Mesenchymal stem cell (in vitro differentiated cells and primary cell): ENCODE measurements at regions not wholly inside any gene's neighbourhood (a gene's known extent, or its start where the extent isn't known, plus 50 kb on each side); places are given as distances from the start of the nearest gene placed in this dataset.
A peak's percentile ranks its signal among the peaks of the same experiment; 100 is the strongest.

Experiments
- DNase-seq: peaks from one replicate; pipeline ENCODE4 v3.0.0-alpha.2; 2013
- H2AFZ ChIP-seq: one replicate; pipeline ENCODE4 v1.6.1; 2013; ENCODE audit warnings: low read depth, mild to moderate bottlenecking, control low read depth, inconsistent platforms, low read length, moderate library complexity
- H2AK5ac ChIP-seq: 2 replicates; pipeline ENCODE4 v1.6.1; 2013; ENCODE audit warnings: low read length, moderate library complexity, mild to moderate bottlenecking, inconsistent platforms; ENCODE audit not compliant: severe bottlenecking
- H2BK120ac ChIP-seq: one replicate; pipeline ENCODE4 v1.6.1; 2013; ENCODE audit warnings: low read depth, mild to moderate bottlenecking, inconsistent platforms, low read length, moderate library complexity
- H2BK12ac ChIP-seq, 2 experiments: one replicate each; pipeline ENCODE4 v1.6.1; 2013; ENCODE audit warnings: inconsistent platforms in 2 of 2, low read length in 2 of 2, mild to moderate bottlenecking in 2 of 2, moderate library complexity in 2 of 2, control low read depth in 1 of 2
- H2BK15ac ChIP-seq: one replicate; pipeline ENCODE4 v1.6.1; 2013; ENCODE audit warnings: mild to moderate bottlenecking, low read depth, inconsistent platforms; ENCODE audit not compliant: poor library complexity, severe bottlenecking
- H2BK5ac ChIP-seq: 2 replicates; pipeline ENCODE4 v1.6.1; 2013; ENCODE audit warnings: low read depth, mild to moderate bottlenecking, low read length, control low read depth, inconsistent platforms; ENCODE audit not compliant: poor library complexity, severe bottlenecking
- H3K14ac ChIP-seq, 2 experiments: one replicate each; pipeline ENCODE4 v1.6.1; 2013; ENCODE audit warnings: inconsistent platforms in 2 of 2, low read length in 2 of 2, control low read depth in 1 of 2, mild to moderate bottlenecking in 1 of 2, moderate library complexity in 1 of 2
- H3K18ac ChIP-seq, 2 experiments: one replicate each; pipeline ENCODE4 v1.6.1; 2013; ENCODE audit warnings: inconsistent platforms in 2 of 2, low read length in 2 of 2, control low read depth in 1 of 2, low read depth in 1 of 2, mild to moderate bottlenecking in 1 of 2
- H3K23ac ChIP-seq, 2 experiments: one replicate each; pipeline ENCODE4 v1.6.1; 2013; ENCODE audit warnings: inconsistent platforms in 2 of 2, low read length in 2 of 2, mild to moderate bottlenecking in 2 of 2, moderate library complexity in 2 of 2, control low read depth in 1 of 2
- H3K27ac ChIP-seq: 2 replicates; pipeline ENCODE4 v1.5.1; 2013; ENCODE audit warnings: mild to moderate bottlenecking, moderate library complexity, low read length, control low read depth, inconsistent platforms; ENCODE audit not compliant: poor library complexity, severe bottlenecking
- H3K27me3 ChIP-seq, 2 experiments: 2 replicates each; pipeline versions ENCODE4 v1.6.1 to v1.7.0; 2013; ENCODE audit warnings: low read length in 2 of 2, mild to moderate bottlenecking in 2 of 2, moderate library complexity in 2 of 2, control low read depth in 1 of 2, inconsistent platforms in 1 of 2; ENCODE audit not compliant: control insufficient read depth in 1 of 2, insufficient read depth in 1 of 2
- H3K36me3 ChIP-seq, 2 experiments: 2 replicates each; pipeline versions ENCODE4 v1.6.1 to v1.7.0; 2013; ENCODE audit warnings: low read length in 2 of 2, control low read depth in 1 of 2, inconsistent platforms in 1 of 2, low read depth in 1 of 2, mild to moderate bottlenecking in 1 of 2; ENCODE audit not compliant: insufficient read depth in 2 of 2, control insufficient read depth in 1 of 2
- H3K4ac ChIP-seq, 2 experiments: one replicate each; pipeline ENCODE4 v1.6.1; 2013; ENCODE audit warnings: inconsistent platforms in 2 of 2, low read length in 2 of 2, mild to moderate bottlenecking in 2 of 2, moderate library complexity in 2 of 2, control low read depth in 1 of 2, low read depth in 1 of 2
- H3K4me1 ChIP-seq: 2 replicates; pipeline ENCODE4 v1.6.1; 2013; ENCODE audit warnings: low read depth, low read length, control low read depth; ENCODE audit not compliant: control insufficient read depth, insufficient read depth
- H3K4me2 ChIP-seq: 2 replicates; pipeline ENCODE4 v1.6.1; 2013; ENCODE audit warnings: low read length, mild to moderate bottlenecking, inconsistent platforms; ENCODE audit not compliant: poor library complexity, severe bottlenecking
- H3K4me3 ChIP-seq, 2 experiments: 2 replicates each; pipeline versions ENCODE4 v1.5.1 to v1.7.0; 2013; ENCODE audit warnings: low read length in 2 of 2, mild to moderate bottlenecking in 2 of 2, control low read depth in 1 of 2, low read depth in 1 of 2; ENCODE audit not compliant: insufficient read depth in 1 of 2
- H3K79me1 ChIP-seq: replicated peaks from 2 replicates; pipeline ENCODE4 v1.6.1; 2013; ENCODE audit warnings: mild to moderate bottlenecking, control low read depth, low read length, inconsistent platforms; ENCODE audit not compliant: poor library complexity, severe bottlenecking
- H3K9ac ChIP-seq: 2 replicates; pipeline ENCODE4 v1.7.0; 2013; ENCODE audit warnings: mild to moderate bottlenecking, low read length, moderate library complexity
- H3K9me3 ChIP-seq: 2 replicates; pipeline ENCODE4 v1.7.0; 2013; ENCODE audit warnings: mild to moderate bottlenecking, low read length; ENCODE audit not compliant: control insufficient read depth
- H4K8ac ChIP-seq: one replicate; pipeline ENCODE4 v1.6.1; 2013; ENCODE audit warnings: inconsistent platforms, mild to moderate bottlenecking, low read length, moderate library complexity
- H4K91ac ChIP-seq: one replicate; pipeline ENCODE4 v1.6.1; 2013; ENCODE audit warnings: mild to moderate bottlenecking, low read length, inconsistent platforms
- WGBS: methylation state at CpG from one replicate; pipeline ENCODE4 v1.1.7; 2013; ENCODE audit warnings: mixed read lengths; 5-methylcytosine and 5-hydroxymethylcytosine counted together

DNA sequence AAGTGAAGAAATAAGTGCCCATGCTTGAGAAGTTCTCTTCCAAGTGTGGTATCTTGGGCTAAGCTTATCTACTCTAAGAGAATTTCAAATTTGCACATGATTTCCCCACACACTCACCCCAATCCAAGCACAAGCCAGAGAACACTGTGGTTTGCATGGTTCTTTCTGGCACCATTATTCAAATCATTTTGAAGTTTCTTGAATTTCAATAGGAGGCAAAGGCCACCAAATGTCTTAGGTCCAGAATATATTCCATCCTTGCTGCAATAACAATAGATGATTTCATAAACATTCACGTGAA is 359.7 kb downstream of the IRS2 start:
- Histone ChIP-seq H3K9me3 (peaks cover 6% of the 10 kb centered on the region), H2AFZ (no peak overlapping the region), H3K79me1 (no peaks in the 10 kb centered on the region), H3K4me1 (no peaks in the 10 kb centered on the region), H3K4me2 (no peak overlapping the region), H3K36me3 (no peaks in the 10 kb centered on the region), H3K18ac (no peak overlapping the region), H2AK5ac (no peak overlapping the region), H3K4me3 (no peak overlapping the region), H3K27me3 (no peaks in the 10 kb centered on the region), H3K14ac (no peak overlapping the region), H3K4ac (no peak overlapping the region), H2BK12ac (no peak overlapping the region), H2BK15ac (no peak overlapping the region), H3K9ac (no peak overlapping the region), H2BK120ac (no peak overlapping the region), H2BK5ac (no peak overlapping the region), H3K27ac (no peak overlapping the region), H4K8ac (no peak overlapping the region), H4K91ac (no peak overlapping the region), H3K23ac (no peak overlapping the region)
- DNase-seq, result no peak
- 86% methylated on average over 1 of the region's 1 CpG for WGBS

DNA sequence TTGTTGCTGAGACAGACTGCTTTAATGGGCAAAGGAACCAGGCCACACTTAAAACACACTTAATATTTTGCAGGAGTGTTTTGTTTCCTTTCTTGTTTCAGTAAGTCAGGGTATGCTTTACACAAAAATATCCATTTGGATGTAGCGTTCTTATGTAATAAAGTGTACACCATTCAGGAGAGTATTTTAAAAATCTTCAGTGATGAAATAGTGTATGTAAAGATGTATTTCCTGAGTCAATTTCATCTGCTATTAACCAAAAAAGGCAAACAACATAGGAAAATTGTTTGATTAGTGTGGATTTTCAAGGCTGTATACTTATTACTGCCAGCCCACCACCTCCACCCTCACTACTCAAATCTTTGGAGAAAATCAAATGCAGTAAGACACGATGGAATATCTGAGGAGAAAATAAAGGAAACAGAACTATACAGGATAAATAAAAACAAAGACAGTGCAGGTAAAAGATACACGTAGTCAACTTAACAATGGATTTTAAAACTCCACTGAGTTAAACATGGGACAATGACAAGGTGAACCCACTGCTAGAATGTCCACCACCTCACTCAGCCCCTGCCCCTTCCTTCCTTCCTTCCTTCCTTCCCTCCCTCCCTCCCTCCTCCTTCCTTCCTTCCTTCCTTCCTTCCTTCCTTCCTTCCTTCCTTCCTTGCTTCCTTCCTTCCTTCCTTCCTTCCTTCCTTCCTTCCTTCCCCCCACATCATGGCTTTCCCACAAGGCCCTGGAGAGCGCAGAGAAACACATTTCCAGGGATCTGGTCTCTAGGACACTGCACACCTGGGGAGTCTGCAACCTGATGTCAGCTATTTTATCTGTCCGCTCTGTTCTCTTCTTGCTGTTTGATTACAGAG is 360.3 kb downstream of the IRS2 start:
- Histone ChIP-seq H3K79me1 (no peaks in the 10 kb centered on the region), H3K14ac (no peak overlapping the region), H3K4me1 (no peaks in the 10 kb centered on the region), H3K4me3 (no peak overlapping the region), H3K4ac (no peak overlapping the region), H2BK5ac (no peak overlapping the region), H3K27me3 (no peaks in the 10 kb centered on the region), H3K23ac (no peak overlapping the region), H2BK15ac (no peak overlapping the region), H3K27ac (no peak overlapping the region), H2AK5ac (no peak overlapping the region), H3K4me2 (no peak overlapping the region), H2BK120ac (no peak overlapping the region), H2BK12ac (no peak overlapping the region), H2AFZ (no peak overlapping the region), H3K18ac (no peak overlapping the region), H3K9me3 (peaks cover 6% of the 10 kb centered on the region), H4K91ac (no peak overlapping the region), H3K9ac (no peak overlapping the region), H3K36me3 (no peaks in the 10 kb centered on the region), H4K8ac (no peak overlapping the region)
- DNase-seq, result no peak
- 50% methylated on average over 2 of the region's 5 CpGs for WGBS

DNA sequence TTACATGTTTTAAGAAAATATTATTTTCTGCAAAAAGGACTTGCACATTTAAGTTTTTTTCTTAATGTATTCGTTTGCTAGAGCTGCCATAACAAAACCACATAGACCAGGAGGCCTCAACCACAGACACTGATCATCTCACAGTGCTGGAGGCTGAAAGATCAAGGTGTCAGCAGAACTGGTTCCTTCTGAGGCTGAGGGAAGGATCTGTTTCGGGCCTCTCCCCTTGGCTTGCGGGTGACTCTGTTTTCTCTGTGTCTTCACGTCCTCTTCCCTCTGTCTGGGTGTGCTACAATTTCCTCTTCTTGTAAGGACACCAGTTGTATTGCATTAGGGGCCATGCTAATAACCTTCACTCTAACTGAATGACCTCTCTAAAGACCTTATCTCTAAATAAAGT is 364.2 kb downstream of the IRS2 start:
- Histone ChIP-seq H4K91ac (no peak overlapping the region), H3K27ac (no peak overlapping the region), H3K9me3 (no peaks in the 10 kb centered on the region), H3K9ac (no peak overlapping the region), H2BK12ac (no peak overlapping the region), H3K36me3 (no peaks in the 10 kb centered on the region), H3K23ac (no peak overlapping the region), H3K18ac (no peak overlapping the region), H3K4me3 (no peak overlapping the region), H2BK5ac (no peak overlapping the region), H2BK15ac (no peak overlapping the region), H3K14ac (no peak overlapping the region), H3K27me3 (no peaks in the 10 kb centered on the region), H3K4ac (no peak overlapping the region), H3K79me1 (no peaks in the 10 kb centered on the region), H3K4me1 (no peaks in the 10 kb centered on the region), H2AK5ac (no peak overlapping the region), H3K4me2 (no peak overlapping the region), H2BK120ac (no peak overlapping the region), H4K8ac (peak overlapping the region; percentile 49), H2AFZ (no peak overlapping the region)
- no peak for DNase-seq
- 73% methylated on average over 4 of the region's 4 CpGs for WGBS

DNA sequence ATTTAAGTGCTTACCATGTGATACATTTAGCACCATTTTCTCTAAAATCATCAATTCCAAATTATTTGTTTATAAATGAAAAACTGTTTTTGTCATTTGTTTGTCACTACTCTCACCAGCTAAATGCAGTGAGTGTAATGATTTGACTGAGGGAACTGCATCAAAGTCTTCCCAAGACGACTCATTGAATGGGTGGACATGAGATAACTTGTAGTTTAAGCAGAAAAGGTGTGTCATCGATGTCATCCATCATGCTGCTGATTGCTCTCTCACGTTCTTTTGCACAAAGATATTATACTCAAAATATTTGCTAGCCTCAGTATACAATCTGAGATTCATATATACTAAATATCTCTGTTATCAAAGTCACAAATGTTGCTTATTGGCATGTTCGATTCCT is 366.5 kb downstream of the IRS2 start:
- Histone ChIP-seq H3K14ac (no peak overlapping the region), H3K9ac (no peak overlapping the region), H3K27ac (no peak overlapping the region), H2AFZ (no peak overlapping the region), H3K4me1 (no peaks in the 10 kb centered on the region), H3K9me3 (no peaks in the 10 kb centered on the region), H3K4me3 (no peak overlapping the region), H2AK5ac (no peak overlapping the region), H2BK120ac (no peak overlapping the region), H2BK15ac (no peak overlapping the region), H3K4me2 (no peak overlapping the region), H3K79me1 (no peaks in the 10 kb centered on the region), H2BK12ac (no peak overlapping the region), H3K23ac (no peak overlapping the region), H2BK5ac (no peak overlapping the region), H3K36me3 (no peaks in the 10 kb centered on the region), H3K18ac (no peak overlapping the region), H4K8ac (no peak overlapping the region), H3K4ac (no peak overlapping the region), H4K91ac (no peak overlapping the region), H3K27me3 (no peaks in the 10 kb centered on the region)
- WGBS, result 100% methylated on average over 2 of the region's 4 CpGs
- DNase-seq, result no peak
